LNCaP clone FGC (cell line): ENCODE measurements at regions not wholly inside any gene's neighbourhood (a gene's known extent, or its start where the extent isn't known, plus 50 kb on each side); places are given as distances from the start of the nearest gene placed in this dataset.

Experiments
- DNase-seq: peaks from one replicate; pipeline ENCODE4 v3.0.0-alpha.2; 2011; ENCODE audit warnings: low read depth
- H3K4me3 ChIP-seq: 2 replicates; pipeline ENCODE4 v1.5.1; 2011; ENCODE audit warnings: mild to moderate bottlenecking, low read depth, low read length, control low read depth
- CTCF ChIP-seq: IDR thresholded peaks from 2 replicates; pipeline ENCODE4 v1.5.1; 2012; ENCODE audit warnings: mild to moderate bottlenecking; ENCODE audit not compliant: control insufficient read depth, insufficient read depth; ENCODE audit errors: extremely low read depth

GRCh38 chr12:88944397-88944796 lies 364.1 kb upstream of the KITLG start:
- no peak for DNase-seq
- TF ChIP-seq CTCF: no peak
- no peak overlapping the region for H3K4me3 ChIP-seq

- TF ChIP-seq CTCF: no peak
- DNase-seq: no peak
- H3K4me3 ChIP-seq: no peak overlapping the region
Measured at GRCh38 chr12:88940854-88941253, 360.6 kb upstream of the KITLG start.

GRCh38 chr12:88935856-88936255 lies 355.6 kb upstream of the KITLG start:
- TF ChIP-seq CTCF: no peak
- DNase-seq: no peak
- H3K4me3 ChIP-seq: no peak overlapping the region

- H3K4me3 ChIP-seq: no peak overlapping the region
- no peak for DNase-seq
- TF ChIP-seq CTCF: no peak
Measured at GRCh38 chr12:88934163-88934747, 354.0 kb upstream of the KITLG start.

GRCh38 chr12:88932457-88932856 lies 352.2 kb upstream of the KITLG start:
- H3K4me3 ChIP-seq: no peak overlapping the region
- DNase-seq: no peak
- TF ChIP-seq CTCF: no peak

- DNase-seq: no peak
- no peak for TF ChIP-seq CTCF
Measured at GRCh38 chr12:88931598-88931997, 351.3 kb upstream of the KITLG start.

GRCh38 chr12:88925454-88925853 lies 345.2 kb upstream of the KITLG start:
- no peak overlapping the region for H3K4me3 ChIP-seq
- TF ChIP-seq CTCF: no peak

More at GRCh38 chr12:88931598-88931997, 351.3 kb upstream of the KITLG start:
- H3K4me3 ChIP-seq: no peak overlapping the region

More at GRCh38 chr12:88925454-88925853, 345.2 kb upstream of the KITLG start:
- no peak for DNase-seq
